ENCODE measurements at regions not wholly inside any gene's neighbourhood (a gene's known extent, or its start where the extent isn't known, plus 50 kb on each side); places are given as distances from the start of the nearest gene placed in this dataset.

DNA sequence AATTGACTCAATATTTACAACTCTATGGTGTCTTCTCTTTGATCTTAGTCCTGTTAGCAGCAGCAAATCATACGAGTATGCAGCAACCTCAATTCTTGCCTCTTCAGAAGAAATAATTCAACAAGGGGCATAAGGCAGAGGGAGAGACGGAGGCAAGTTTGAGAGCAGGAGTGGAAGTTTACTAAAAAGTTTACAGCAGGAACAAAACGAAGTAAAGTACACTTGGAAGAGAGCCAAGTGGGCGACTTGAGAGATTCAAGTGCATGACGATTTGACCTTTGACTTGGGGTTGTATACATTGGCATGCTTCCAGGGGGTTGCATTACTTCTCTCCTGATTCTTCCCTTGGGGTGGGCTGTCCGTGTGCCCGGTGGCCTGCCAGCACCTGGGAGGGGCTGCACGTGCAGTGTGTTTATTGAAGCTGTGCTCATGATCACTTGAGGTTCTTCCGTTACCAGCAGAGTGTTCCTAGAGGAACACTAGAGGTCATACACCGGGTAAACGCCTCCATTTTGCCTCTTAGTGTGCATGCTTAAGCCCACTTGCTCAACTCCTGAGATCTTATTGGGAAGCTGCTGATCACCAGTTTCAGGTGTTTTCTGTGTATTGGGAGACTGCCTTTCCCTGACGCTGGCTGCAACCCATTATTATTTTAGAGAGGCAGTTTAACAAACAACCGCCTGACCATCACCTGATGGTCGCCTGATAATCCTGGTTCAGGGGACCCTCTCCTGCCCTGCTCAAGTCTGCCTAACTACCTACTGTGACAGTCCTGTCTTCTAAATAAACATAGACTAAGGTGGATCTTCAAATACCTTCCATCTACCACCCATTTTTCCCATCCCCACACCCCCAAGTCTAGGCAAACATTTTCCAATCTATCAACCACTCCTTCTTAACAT, 172.4 kb upstream of the MYLIP start:
- H3K9ac ChIP-seq (ENCODE audit: low read length in 3 of 3), result no peak overlapping the region
- no peaks in the 10 kb centered on the region for H3K36me3 ChIP-seq (ENCODE audit: control insufficient read depth in 2 of 3, insufficient read depth in 3 of 3, low read length in 3 of 3)
- peak in 4 of 5 donors; percentile 74 to 89 (median 80) for DNase-seq
- peak overlapping the region in 1 of 3 donors; percentile 27 for H3K4me3 ChIP-seq (ENCODE audit: low read length in 3 of 3)
- no peak overlapping the region for H3K27ac ChIP-seq (ENCODE audit: low read depth in 2 of 2, low read length in 2 of 2)
- H3K9me3 ChIP-seq (ENCODE audit: control insufficient read depth in 2 of 3, insufficient read depth in 1 of 3, low read length in 3 of 3), result no peaks in the 10 kb centered on the region
- intact Hi-C loops (cut with DNase I), result no loop called here
- FAIRE-seq, result no peak
- H3K4me1 ChIP-seq (ENCODE audit: control insufficient read depth in 2 of 3, insufficient read depth in 2 of 3, low read depth in 1 of 3, low read length in 3 of 3), result peaks cover 0 to 5% (median 2%) of the 10 kb centered on the region in 3 donors
- no peaks in the 10 kb centered on the region for H3K27me3 ChIP-seq (ENCODE audit: control insufficient read depth, insufficient read depth, low read length)
- TF ChIP-seq, protein P1, sequence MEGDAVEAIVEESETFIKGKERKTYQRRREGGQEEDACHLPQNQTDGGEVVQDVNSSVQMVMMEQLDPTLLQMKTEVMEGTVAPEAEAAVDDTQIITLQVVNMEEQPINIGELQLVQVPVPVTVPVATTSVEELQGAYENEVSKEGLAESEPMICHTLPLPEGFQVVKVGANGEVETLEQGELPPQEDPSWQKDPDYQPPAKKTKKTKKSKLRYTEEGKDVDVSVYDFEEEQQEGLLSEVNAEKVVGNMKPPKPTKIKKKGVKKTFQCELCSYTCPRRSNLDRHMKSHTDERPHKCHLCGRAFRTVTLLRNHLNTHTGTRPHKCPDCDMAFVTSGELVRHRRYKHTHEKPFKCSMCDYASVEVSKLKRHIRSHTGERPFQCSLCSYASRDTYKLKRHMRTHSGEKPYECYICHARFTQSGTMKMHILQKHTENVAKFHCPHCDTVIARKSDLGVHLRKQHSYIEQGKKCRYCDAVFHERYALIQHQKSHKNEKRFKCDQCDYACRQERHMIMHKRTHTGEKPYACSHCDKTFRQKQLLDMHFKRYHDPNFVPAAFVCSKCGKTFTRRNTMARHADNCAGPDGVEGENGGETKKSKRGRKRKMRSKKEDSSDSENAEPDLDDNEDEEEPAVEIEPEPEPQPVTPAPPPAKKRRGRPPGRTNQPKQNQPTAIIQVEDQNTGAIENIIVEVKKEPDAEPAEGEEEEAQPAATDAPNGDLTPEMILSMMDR (IDR thresholded peaks at IDR 0.05; ENCODE audit: borderline replicate concordance, extremely low read depth, insufficient read depth), result no peak

GRCh38 chr6:15955484-15955883, 173.4 kb upstream of the MYLIP start:
- peaks cover 0 to 5% (median 2%) of the 10 kb centered on the region in 3 donors for H3K4me1 ChIP-seq (ENCODE audit: control insufficient read depth in 2 of 3, insufficient read depth in 2 of 3, low read depth in 1 of 3, low read length in 3 of 3)
- H3K36me3 ChIP-seq (ENCODE audit: control insufficient read depth in 2 of 3, insufficient read depth in 3 of 3, low read length in 3 of 3), result no peaks in the 10 kb centered on the region
- FAIRE-seq, result no peak
- no peaks in the 10 kb centered on the region for H3K27me3 ChIP-seq (ENCODE audit: control insufficient read depth, insufficient read depth, low read length)
- H3K9ac ChIP-seq (ENCODE audit: low read length in 3 of 3), result no peak overlapping the region
- H3K4me3 ChIP-seq (ENCODE audit: low read length in 3 of 3), result no peak overlapping the region
- TF ChIP-seq, protein P1 (IDR thresholded peaks at IDR 0.05; ENCODE audit: borderline replicate concordance, extremely low read depth, insufficient read depth), result no peak
- no peak for DNase-seq
- no peaks in the 10 kb centered on the region for H3K9me3 ChIP-seq (ENCODE audit: control insufficient read depth in 2 of 3, insufficient read depth in 1 of 3, low read length in 3 of 3)
- intact Hi-C loops (cut with DNase I), result no loop called here
- no peak overlapping the region for H3K27ac ChIP-seq (ENCODE audit: low read depth in 2 of 2, low read length in 2 of 2)

DNA sequence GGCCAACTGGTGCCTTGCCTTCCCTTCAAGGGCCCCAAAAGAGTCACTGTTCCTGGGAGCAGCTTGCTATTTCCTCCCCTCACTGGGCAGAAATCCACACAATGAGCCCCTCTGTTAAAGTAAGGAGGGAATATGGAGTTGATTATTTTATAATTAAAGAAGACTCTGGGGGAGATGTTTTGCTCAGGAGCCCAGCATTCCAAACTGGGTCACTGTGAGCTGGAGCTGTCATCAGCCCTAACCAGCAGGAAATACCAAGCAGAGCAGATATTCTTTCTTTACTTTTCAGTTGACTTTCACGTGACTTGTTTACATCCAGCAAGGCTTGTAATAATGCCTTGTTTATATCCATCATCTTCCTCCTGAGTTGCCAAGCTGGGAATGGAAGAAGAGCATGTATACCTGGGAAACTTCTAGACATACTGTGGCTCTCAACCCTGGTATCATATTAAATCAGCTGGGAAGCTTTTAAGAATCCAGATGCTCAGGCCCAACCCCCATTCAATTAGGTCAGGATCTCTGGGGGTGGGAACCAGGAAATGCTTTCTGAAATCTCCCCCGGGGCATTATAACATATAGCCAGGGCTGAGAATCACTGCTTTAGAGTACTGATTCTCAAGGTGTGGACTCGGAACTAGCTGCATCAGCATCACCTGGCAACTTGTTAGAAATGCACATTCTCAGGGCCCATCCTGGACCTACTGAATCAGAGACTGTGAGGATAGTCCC, 175.6 kb upstream of the MYLIP start:
- no peak for FAIRE-seq
- H3K9ac ChIP-seq (ENCODE audit: low read length in 3 of 3), result no peak overlapping the region
- peak overlapping the region in 1 of 2 donors; percentile 13 for H3K27ac ChIP-seq (ENCODE audit: low read depth in 2 of 2, low read length in 2 of 2)

More for the DNA sequence above, 175.6 kb upstream of the MYLIP start:
- Histone ChIP-seq H3K4me3 (ENCODE audit: low read length in 3 of 3) (no peak overlapping the region), H3K27me3 (ENCODE audit: control insufficient read depth, insufficient read depth, low read length) (no peaks in the 10 kb centered on the region), H3K9me3 (ENCODE audit: control insufficient read depth in 2 of 3, insufficient read depth in 1 of 3, low read length in 3 of 3) (no peaks in the 10 kb centered on the region), H3K4me1 (ENCODE audit: control insufficient read depth in 2 of 3, insufficient read depth in 2 of 3, low read depth in 1 of 3, low read length in 3 of 3) (peaks cover 0 to 5% (median 2%) of the 10 kb centered on the region in 3 donors), H3K36me3 (ENCODE audit: control insufficient read depth in 2 of 3, insufficient read depth in 3 of 3, low read length in 3 of 3) (no peaks in the 10 kb centered on the region)
- TF ChIP-seq, protein P1 (IDR thresholded peaks at IDR 0.05; ENCODE audit: borderline replicate concordance, extremely low read depth, insufficient read depth), result no peak
- DNase-seq, result peak in 2 of 5 donors; percentile 14 to 27
- intact Hi-C loops (cut with DNase I), result no loop called here

All from kidney (tissue), 13 donors.